ENCODE measurements at regions not wholly inside any gene's neighbourhood (a gene's known extent, or its start where the extent isn't known, plus 50 kb on each side); places are given as distances from the start of the nearest gene placed in this dataset.
"Not testable (repeated sequence)": the region's sequence is repeated elsewhere in the genome, so short reads cannot be mapped to it uniquely, and the experiment has no call there.

GRCh38 chr14:39615352-39615751 is 183.1 kb upstream of the FBXO33 start:
- no peak for DNase-seq

- DNase-seq: no peak
Observed at GRCh38 chr14:39614297-39614923, 182.2 kb upstream of the FBXO33 start.

GRCh38 chr14:39609119-39609518 is 176.9 kb upstream of the FBXO33 start:
- no peak for DNase-seq

- DNase-seq: no peak
Observed at GRCh38 chr14:39607978-39608377, 175.7 kb upstream of the FBXO33 start.

GRCh38 chr14:39603942-39604341 is 171.7 kb upstream of the FBXO33 start:
- no peak for DNase-seq

GRCh38 chr14:39593377-39593776 is 161.1 kb upstream of the FBXO33 start:
- no peak for DNase-seq

- DNase-seq: no peak
Observed at GRCh38 chr14:39592116-39592789, 160.0 kb upstream of the FBXO33 start.

GRCh38 chr14:39589882-39590281 is 157.6 kb upstream of the FBXO33 start:
- not testable (repeated sequence) for DNase-seq

GRCh38 chr14:39582028-39582654 is 149.9 kb upstream of the FBXO33 start:
- DNase-seq: no peak

GRCh38 chr14:39581474-39581873 is 149.2 kb upstream of the FBXO33 start:
- peak; percentile 29 for DNase-seq

- no peak for DNase-seq
Observed at GRCh38 chr14:39580696-39581095, 148.5 kb upstream of the FBXO33 start.

GRCh38 chr14:39576736-39577135 is 144.5 kb upstream of the FBXO33 start:
- DNase-seq: no peak

GRCh38 chr14:39576258-39576657 is 144.0 kb upstream of the FBXO33 start:
- no peak for DNase-seq

- DNase-seq: no peak
Observed at GRCh38 chr14:39568809-39569538, 136.7 kb upstream of the FBXO33 start.

GRCh38 chr14:39566795-39567194 is 134.6 kb upstream of the FBXO33 start:
- DNase-seq: no peak

GRCh38 chr14:39563361-39563760 is 131.1 kb upstream of the FBXO33 start:
- DNase-seq: no peak

GRCh38 chr14:39562175-39562574 is 129.9 kb upstream of the FBXO33 start:
- DNase-seq: no peak

GRCh38 chr14:39558525-39558924 is 126.3 kb upstream of the FBXO33 start:
- no peak for DNase-seq

GRCh38 chr14:39555749-39556148 is 123.5 kb upstream of the FBXO33 start:
- no peak for DNase-seq

GRCh38 chr14:39554576-39554975 is 122.3 kb upstream of the FBXO33 start:
- DNase-seq: no peak

GRCh38 chr14:39548358-39548757 is 116.1 kb upstream of the FBXO33 start:
- no peak for DNase-seq

GRCh38 chr14:39547845-39548244 is 115.6 kb upstream of the FBXO33 start:
- no peak for DNase-seq

- no peak for DNase-seq
Observed at GRCh38 chr14:39505812-39506211, 73.6 kb upstream of the FBXO33 start.

GRCh38 chr14:39500253-39500652 is 68.0 kb upstream of the FBXO33 start:
- DNase-seq: no peak

Data from NCI-H2227 treated with DMSO at 0.1 percent for 48 hours (cell line).